ENCODE measurements at regions not wholly inside any gene's neighbourhood (a gene's known extent, or its start where the extent isn't known, plus 50 kb on each side); places are given as distances from the start of the nearest gene placed in this dataset.
"Not testable (repeated sequence)": the region's sequence is repeated elsewhere in the genome, so short reads cannot be mapped to it uniquely, and the experiment has no call there.

- DNase-seq, result peak; percentile 71 to 74
Measured at GRCh38 chr6:137305691-137306090, 86.5 kb upstream of the IFNGR1 start.

GRCh38 chr6:137304020-137304780, 85.0 kb upstream of the IFNGR1 start:
- DNase-seq, result no peak

GRCh38 chr6:137303441-137303840, 84.3 kb upstream of the IFNGR1 start:
- no peak for DNase-seq

- DNase-seq, result peak; percentile 43 to 56
Measured at GRCh38 chr6:137299681-137300080, 80.5 kb upstream of the IFNGR1 start.

GRCh38 chr6:137297887-137298286, 78.7 kb upstream of the IFNGR1 start:
- DNase-seq, result peak; percentile 66 to 80

GRCh38 chr6:137292326-137292725, 73.1 kb upstream of the IFNGR1 start:
- DNase-seq, result not testable (repeated sequence)

GRCh38 chr6:137291441-137291840, 72.3 kb upstream of the IFNGR1 start:
- DNase-seq, result peak; percentile 96 to 98

- DNase-seq, result no peak
Measured at GRCh38 chr6:137290601-137291261, 71.5 kb upstream of the IFNGR1 start.

GRCh38 chr6:137286916-137287315, 67.7 kb upstream of the IFNGR1 start:
- peak; percentile 54 to 73 for DNase-seq

- no peak for DNase-seq
Measured at GRCh38 chr6:137286368-137286767, 67.2 kb upstream of the IFNGR1 start.

- DNase-seq, result peak; percentile 67 to 71
Measured at GRCh38 chr6:137284811-137285110, 65.6 kb upstream of the IFNGR1 start.

GRCh38 chr6:137283940-137284810, 65.0 kb upstream of the IFNGR1 start:
- no peak for DNase-seq

- no peak for DNase-seq
Measured at GRCh38 chr6:137283080-137283479, 63.9 kb upstream of the IFNGR1 start.

- DNase-seq, result peak; percentile 66
Measured at GRCh38 chr6:137282254-137282653, 63.1 kb upstream of the IFNGR1 start.

GRCh38 chr6:137279279-137279678, 60.1 kb upstream of the IFNGR1 start:
- DNase-seq, result not testable (repeated sequence)

- no peak for DNase-seq
Measured at GRCh38 chr6:137277971-137278637, 58.9 kb upstream of the IFNGR1 start.

GRCh38 chr6:137272403-137272802, 53.2 kb upstream of the IFNGR1 start:
- DNase-seq, result peak; percentile 71 to 79

GRCh38 chr6:137271245-137272183, 52.3 kb upstream of the IFNGR1 start:
- peak; percentile 65 to 75 for DNase-seq

GRCh38 chr6:137269803-137270202, 50.6 kb upstream of the IFNGR1 start:
- DNase-seq, result no peak

GRCh38 chr6:137269347-137269746, 50.2 kb upstream of the IFNGR1 start:
- no peak for DNase-seq

Measured in inflammatory macrophage treated with lipopolysaccharide for 1 hour (primary cell).